Naive thymus-derived CD4-positive, alpha-beta T cell (primary cell): ENCODE measurements at regions not wholly inside any gene's neighbourhood (a gene's known extent, or its start where the extent isn't known, plus 50 kb on each side); places are given as distances from the start of the nearest gene placed in this dataset.
A peak's percentile ranks its signal among the peaks of the same experiment; 100 is the strongest.

Experiments
- ATAC-seq: fragments of 150-1000 bp; cut with Tn5 transposase; 2 replicates; pipeline ENCODE4 v1.10.0; 2021; ENCODE audit warnings: mild to moderate bottlenecking, moderate library complexity
- CTCF ChIA-PET: fragments of 350-600 bp; sonication (Branson Sonifier 250); formaldehyde crosslinking; loops from one replicate; lab custom pipeline; 2021; ENCODE audit warnings: antibody characterized with exemption; lab: Charles Lee
- POLR2A ChIA-PET: fragments of 350-600 bp; sonication (Branson Sonifier 250); formaldehyde crosslinking; loops from one replicate; lab custom pipeline; 2021; ENCODE audit warnings: antibody characterized with exemption, inconsistent platforms; lab: Charles Lee
- DNase-seq, 9 donors: peaks; one replicate each; pipeline versions ENCODE4 v3.0.0 to v3.0.0-alpha.2; 2020 to 2022; ENCODE audit warnings: mixed read lengths in 1 of 9
- H3K27ac ChIP-seq: one replicate; pipeline ENCODE4 v1.7.0; 2013; ENCODE audit warnings: mild to moderate bottlenecking, low read depth, low read length, moderate library complexity
- H3K27me3 ChIP-seq, 2 donors: one replicate each; pipeline ENCODE4 v1.7.0; 2013; ENCODE audit warnings: low read length in 2 of 2, mild to moderate bottlenecking in 2 of 2, moderate library complexity in 2 of 2; ENCODE audit not compliant: control insufficient read depth in 2 of 2, insufficient read depth in 2 of 2
- H3K36me3 ChIP-seq, 3 experiments: 1 replicate in 2 of 3; 2 replicates in 1 of 3; pipeline ENCODE4 v1.7.0; 2013; ENCODE audit warnings: low read length in 3 of 3, mild to moderate bottlenecking in 3 of 3, moderate library complexity in 1 of 3; ENCODE audit not compliant: insufficient read depth in 3 of 3, control insufficient read depth in 2 of 3
- H3K4me1 ChIP-seq, 2 donors: one replicate each; pipeline ENCODE4 v1.7.0; 2013; ENCODE audit warnings: low read length in 2 of 2, mild to moderate bottlenecking in 2 of 2, moderate library complexity in 1 of 2; ENCODE audit not compliant: control insufficient read depth in 2 of 2, insufficient read depth in 2 of 2
- H3K4me3 ChIP-seq: 2 replicates; pipeline ENCODE4 v1.7.0; 2013; ENCODE audit warnings: mild to moderate bottlenecking, low read length
- H3K9me3 ChIP-seq, 3 experiments: 1 replicate in 2 of 3; 2 replicates in 1 of 3; pipeline ENCODE4 v1.7.0; 2013; ENCODE audit warnings: low read length in 3 of 3; ENCODE audit not compliant: control insufficient read depth in 2 of 3
- H3K27ac Mint-ChIP-seq, 9 donors: one replicate each; pipeline ENCODE4 v1.8.0; 2020 to 2022; ENCODE audit warnings: mixed read lengths in 9 of 9, mild to moderate bottlenecking in 8 of 9, moderate library complexity in 5 of 9, inconsistent platforms in 2 of 9
- H3K27me3 Mint-ChIP-seq, 5 donors: one replicate each; pipeline ENCODE4 v1.8.0; 2021 to 2022; ENCODE audit warnings: mixed read lengths in 5 of 5, mild to moderate bottlenecking in 1 of 5
- H3K36me3 Mint-ChIP-seq, 5 donors: one replicate each; pipeline ENCODE4 v1.8.0; 2020 to 2022; ENCODE audit warnings: mixed read lengths in 5 of 5, mild to moderate bottlenecking in 3 of 5, inconsistent platforms in 1 of 5
- H3K4me1 Mint-ChIP-seq, 7 donors: one replicate each; pipeline ENCODE4 v1.8.0; 2020 to 2022; ENCODE audit warnings: mixed read lengths in 7 of 7, mild to moderate bottlenecking in 3 of 7, inconsistent platforms in 1 of 7
- H3K4me3 Mint-ChIP-seq, 10 donors: one replicate each; pipeline ENCODE4 v1.8.0; 2020 to 2022; ENCODE audit warnings: mild to moderate bottlenecking in 10 of 10, mixed read lengths in 10 of 10, moderate library complexity in 6 of 10, inconsistent platforms in 2 of 10
- H3K9me3 Mint-ChIP-seq, 11 donors: one replicate each; pipeline ENCODE4 v1.8.0; 2020 to 2022; ENCODE audit warnings: mixed read lengths in 11 of 11, mild to moderate bottlenecking in 4 of 11, inconsistent platforms in 1 of 11, moderate library complexity in 1 of 11
- intact Hi-C, 2 donors: fragments of 100-400 bp; cut with micrococcal nuclease; formaldehyde crosslinking; loops; one replicate each; pipeline ENCODE4 v1.15.1; 2023

DNA sequence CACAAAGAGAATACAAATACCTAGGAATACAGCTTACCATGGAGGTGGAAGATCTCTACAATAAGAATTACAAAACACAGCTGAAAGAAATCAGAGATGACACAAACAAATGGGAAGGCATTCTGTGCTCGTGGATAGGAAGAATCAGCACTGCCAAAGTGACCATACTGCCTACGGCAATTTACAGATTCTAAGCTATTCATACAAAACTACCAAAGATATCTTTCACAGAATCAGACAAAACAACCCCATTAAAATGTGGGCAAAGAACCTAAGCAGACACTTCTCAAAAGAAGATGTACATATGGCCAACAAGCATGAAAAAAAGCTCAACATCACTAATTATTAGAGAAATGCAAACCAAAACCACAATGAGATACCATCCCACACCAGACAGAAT, 133.2 kb upstream of the SSTR4 start:
- peaks cover 0 to 5% (median 0%) of the 10 kb centered on the region in 7 donors for H3K4me1 Mint-ChIP-seq
- no peaks in the 10 kb centered on the region for H3K9me3 ChIP-seq

GRCh38 chr20:22904386-22904785, 130.7 kb upstream of the SSTR4 start:
- no peak for DNase-seq
- Histone ChIP-seq H3K27ac (no peak overlapping the region), H3K27me3 (no peaks in the 10 kb centered on the region), H3K9me3 (no peaks in the 10 kb centered on the region), H3K4me1 (no peaks in the 10 kb centered on the region), H3K36me3 (no peaks in the 10 kb centered on the region), H3K4me3 (no peak overlapping the region)
- intact Hi-C loops, result no loop called here
- ATAC-seq, result no peak
- CTCF ChIA-PET, result no interaction called here
- no peak overlapping the region for H3K4me3 Mint-ChIP-seq
- POLR2A ChIA-PET, result no interaction called here
- no peaks in the 10 kb centered on the region for H3K36me3 Mint-ChIP-seq
- H3K4me1 Mint-ChIP-seq, result peaks cover 0 to 5% (median 0%) of the 10 kb centered on the region in 7 donors
- H3K27me3 Mint-ChIP-seq, result peaks cover 0 to 4% (median 0%) of the 10 kb centered on the region in 5 donors
- peaks cover 5 to 25% (median 20%) of the 10 kb centered on the region in 11 donors for H3K9me3 Mint-ChIP-seq
- no peak overlapping the region for H3K27ac Mint-ChIP-seq

More for the DNA sequence above, 133.2 kb upstream of the SSTR4 start:
- H3K36me3 Mint-ChIP-seq, result no peaks in the 10 kb centered on the region
- ChIA-PET CTCF (no interaction called here), POLR2A (no interaction called here)
- Histone ChIP-seq H3K27ac (no peak overlapping the region), H3K27me3 (no peaks in the 10 kb centered on the region), H3K4me1 (no peaks in the 10 kb centered on the region), H3K36me3 (no peaks in the 10 kb centered on the region), H3K4me3 (no peak overlapping the region)
- intact Hi-C loops, result no loop called here
- no peak for DNase-seq
- H3K9me3 Mint-ChIP-seq, result peaks cover 3 to 27% (median 20%) of the 10 kb centered on the region in 11 donors
- peaks cover 0 to 4% (median 0%) of the 10 kb centered on the region in 5 donors for H3K27me3 Mint-ChIP-seq
- H3K27ac Mint-ChIP-seq, result no peak overlapping the region
- no peak for ATAC-seq
- H3K4me3 Mint-ChIP-seq, result no peak overlapping the region

DNA sequence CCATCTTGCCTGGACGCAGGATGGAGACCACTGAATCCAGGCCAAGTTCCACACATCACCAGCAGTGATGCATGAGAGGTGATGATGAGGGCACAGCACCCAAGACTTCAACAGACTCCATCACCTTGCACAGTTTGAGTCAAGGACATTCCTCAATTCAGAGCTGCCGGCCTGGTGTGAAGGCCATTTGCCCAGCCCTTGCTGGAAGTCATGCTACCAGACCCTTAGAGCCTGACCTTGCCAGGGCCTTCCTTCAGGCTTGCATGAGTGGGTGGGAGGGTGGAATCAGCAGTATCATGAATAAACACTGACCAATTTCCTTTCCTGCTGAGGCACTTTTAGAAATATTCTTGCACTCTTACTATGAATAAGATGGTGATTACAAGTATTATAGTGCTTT, 130.2 kb upstream of the SSTR4 start:
- POLR2A ChIA-PET, result no interaction called here

GRCh38 chr20:22905658-22906057, 129.5 kb upstream of the SSTR4 start:
- H3K9me3 Mint-ChIP-seq, result peaks cover 4 to 20% (median 14%) of the 10 kb centered on the region in 11 donors
- H3K27me3 Mint-ChIP-seq, result peaks cover 0 to 4% (median 0%) of the 10 kb centered on the region in 5 donors
- peaks cover 0 to 5% (median 0%) of the 10 kb centered on the region in 7 donors for H3K4me1 Mint-ChIP-seq
- no peaks in the 10 kb centered on the region for H3K4me1 ChIP-seq
- no peaks in the 10 kb centered on the region for H3K27me3 ChIP-seq
- peak overlapping the region in 1 of 9 donors; percentile 29 for H3K27ac Mint-ChIP-seq
- no peaks in the 10 kb centered on the region for H3K36me3 Mint-ChIP-seq
- ChIA-PET POLR2A (no interaction called here), CTCF (no interaction called here)
- no peak overlapping the region for H3K27ac ChIP-seq
- DNase-seq, result peak in 1 of 9 donors; percentile 23
- H3K9me3 ChIP-seq, result no peaks in the 10 kb centered on the region
- ATAC-seq, result no peak
- H3K4me3 Mint-ChIP-seq, result no peak overlapping the region
- intact Hi-C loops, result no loop called here
- H3K36me3 ChIP-seq, result no peaks in the 10 kb centered on the region
- no peak overlapping the region for H3K4me3 ChIP-seq

More for the DNA sequence above, 130.2 kb upstream of the SSTR4 start:
- Histone ChIP-seq H3K9me3 (no peaks in the 10 kb centered on the region), H3K4me3 (no peak overlapping the region), H3K36me3 (no peaks in the 10 kb centered on the region), H3K27me3 (no peaks in the 10 kb centered on the region), H3K4me1 (no peaks in the 10 kb centered on the region), H3K27ac (no peak overlapping the region)
- DNase-seq, result no peak
- H3K4me1 Mint-ChIP-seq, result peaks cover 0 to 5% (median 0%) of the 10 kb centered on the region in 7 donors
- no peaks in the 10 kb centered on the region for H3K36me3 Mint-ChIP-seq
- H3K4me3 Mint-ChIP-seq, result no peak overlapping the region
- H3K27me3 Mint-ChIP-seq, result peaks cover 0 to 4% (median 0%) of the 10 kb centered on the region in 5 donors
- no peak overlapping the region for H3K27ac Mint-ChIP-seq
- intact Hi-C loops, result no loop called here
- H3K9me3 Mint-ChIP-seq, result peaks cover 4 to 25% (median 18%) of the 10 kb centered on the region in 11 donors
- no peak for ATAC-seq
- CTCF ChIA-PET, result no interaction called here

- H3K9me3 Mint-ChIP-seq, result peaks cover 0 to 6% (median 0%) of the 10 kb centered on the region in 11 donors
- peaks cover 0 to 4% (median 0%) of the 10 kb centered on the region in 5 donors for H3K27me3 Mint-ChIP-seq
- peaks cover 0 to 5% (median 0%) of the 10 kb centered on the region in 7 donors for H3K4me1 Mint-ChIP-seq
- ATAC-seq, result no peak
- H3K27ac Mint-ChIP-seq, result no peak overlapping the region
- H3K4me1 ChIP-seq, result no peaks in the 10 kb centered on the region
- no peak overlapping the region for H3K4me3 Mint-ChIP-seq
- intact Hi-C loops, result no loop called here
- H3K9me3 ChIP-seq, result no peaks in the 10 kb centered on the region
- no peaks in the 10 kb centered on the region for H3K27me3 ChIP-seq
- H3K4me3 ChIP-seq, result no peak overlapping the region
- no peaks in the 10 kb centered on the region for H3K36me3 ChIP-seq
- POLR2A ChIA-PET, result no interaction called here
- CTCF ChIA-PET, result no interaction called here
- H3K36me3 Mint-ChIP-seq, result no peaks in the 10 kb centered on the region
- DNase-seq, result no peak
- H3K27ac ChIP-seq, result no peak overlapping the region
These were observed 126.7 kb upstream of the SSTR4 start for GRCh38 chr20:22908437-22908836.

DNA sequence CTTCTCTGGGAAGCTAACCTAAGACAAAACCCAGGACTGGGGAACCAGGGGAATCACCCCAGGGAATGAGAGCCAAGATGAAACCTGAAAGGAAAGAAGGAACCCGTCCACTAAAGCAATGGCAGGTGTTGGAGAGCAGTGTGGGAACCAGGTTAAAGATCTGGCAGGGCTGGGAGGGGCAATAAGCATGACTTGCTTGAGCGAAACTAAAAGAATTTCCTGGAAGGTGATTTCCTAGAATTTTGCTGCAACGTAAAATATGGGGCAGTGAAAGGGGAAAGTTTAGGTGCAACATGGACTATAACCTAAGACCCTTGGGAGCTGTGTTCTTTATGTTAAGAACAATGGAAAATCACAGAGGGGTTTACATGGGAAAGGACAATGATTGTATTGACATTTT, 126.2 kb upstream of the SSTR4 start:
- CTCF ChIA-PET, result no interaction called here

DNA sequence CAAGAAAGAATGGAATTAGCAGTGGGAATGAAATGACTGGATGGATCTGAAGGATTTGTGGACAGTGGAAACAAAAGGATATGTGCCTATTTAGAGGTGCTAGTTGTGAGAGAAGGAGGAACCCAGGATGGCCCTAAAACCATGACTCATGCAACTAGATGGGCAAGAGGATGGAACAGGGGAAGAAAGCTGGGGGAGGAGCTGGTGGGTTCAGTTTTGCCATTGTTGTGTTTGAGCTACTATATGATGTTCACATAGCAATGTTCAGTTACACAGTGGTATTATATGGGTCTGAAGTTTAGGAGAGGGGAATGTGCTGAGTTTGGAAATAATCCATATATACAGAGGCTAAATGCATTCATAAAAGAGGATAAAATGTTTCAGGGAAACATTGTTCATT, 125.7 kb upstream of the SSTR4 start:
- Mint-ChIP-seq H3K27ac (no peak overlapping the region), H3K4me1 (peaks cover 0 to 5% (median 0%) of the 10 kb centered on the region in 7 donors), H3K4me3 (no peak overlapping the region), H3K9me3 (peaks cover 0 to 10% (median 4%) of the 10 kb centered on the region in 11 donors), H3K27me3 (peaks cover 0 to 4% (median 0%) of the 10 kb centered on the region in 5 donors), H3K36me3 (no peaks in the 10 kb centered on the region)
- no peaks in the 10 kb centered on the region for H3K27me3 ChIP-seq
- H3K36me3 ChIP-seq, result no peaks in the 10 kb centered on the region
- intact Hi-C loops, result no loop called here
- no peaks in the 10 kb centered on the region for H3K9me3 ChIP-seq
- no peak for ATAC-seq
- CTCF ChIA-PET, result no interaction called here
- H3K27ac ChIP-seq, result no peak overlapping the region
- POLR2A ChIA-PET, result no interaction called here
- DNase-seq, result no peak
- no peaks in the 10 kb centered on the region for H3K4me1 ChIP-seq
- H3K4me3 ChIP-seq, result no peak overlapping the region

More for the DNA sequence above, 126.2 kb upstream of the SSTR4 start:
- Mint-ChIP-seq H3K4me1 (peaks cover 0 to 5% (median 0%) of the 10 kb centered on the region in 7 donors), H3K9me3 (peaks cover 0 to 9% (median 3%) of the 10 kb centered on the region in 11 donors), H3K4me3 (no peak overlapping the region), H3K27ac (no peak overlapping the region), H3K36me3 (no peaks in the 10 kb centered on the region), H3K27me3 (peaks cover 0 to 4% (median 0%) of the 10 kb centered on the region in 5 donors)
- POLR2A ChIA-PET, result no interaction called here
- H3K4me1 ChIP-seq, result no peaks in the 10 kb centered on the region
- intact Hi-C loops, result no loop called here
- H3K4me3 ChIP-seq, result no peak overlapping the region
- no peak overlapping the region for H3K27ac ChIP-seq
- no peaks in the 10 kb centered on the region for H3K9me3 ChIP-seq
- ATAC-seq (no peak), DNase-seq (no peak)
- H3K36me3 ChIP-seq, result no peaks in the 10 kb centered on the region
- no peaks in the 10 kb centered on the region for H3K27me3 ChIP-seq
